ENCODE measurements at regions not wholly inside any gene's neighbourhood (a gene's known extent, or its start where the extent isn't known, plus 50 kb on each side); places are given as distances from the start of the nearest gene placed in this dataset.
A peak's percentile ranks its signal among the peaks of the same experiment; 100 is the strongest.

DNA sequence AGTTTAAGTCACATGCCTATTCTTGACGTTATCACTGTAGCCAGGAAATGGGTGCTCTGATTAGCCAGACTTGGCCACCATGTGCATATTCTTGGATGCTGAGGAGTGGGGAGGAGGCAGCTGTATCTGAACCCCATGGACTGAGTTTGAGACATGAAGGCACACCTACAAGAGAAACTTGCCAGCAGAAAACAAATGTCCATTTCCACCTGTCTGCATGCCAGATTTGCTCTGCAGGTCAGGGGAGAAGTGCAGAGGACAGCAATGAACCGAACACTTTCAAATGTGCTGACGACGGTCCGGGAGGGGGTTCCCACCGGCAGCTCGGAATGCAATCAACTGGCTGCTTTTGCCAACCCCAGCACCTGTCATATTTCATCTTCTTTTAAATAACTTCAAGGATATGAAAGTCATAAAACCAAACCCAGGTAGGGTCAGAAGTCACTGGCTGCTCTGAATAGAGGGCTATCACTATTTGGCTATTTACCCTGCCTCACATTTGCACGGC lies 287.8 kb upstream of the N4BP1 start:
- no peak for DNase-seq (ENCODE audit: low read depth)

- no peak for DNase-seq (ENCODE audit: low read depth)
Measured at GRCh38 chr16:48895142-48895541, 285.2 kb upstream of the N4BP1 start.

DNA sequence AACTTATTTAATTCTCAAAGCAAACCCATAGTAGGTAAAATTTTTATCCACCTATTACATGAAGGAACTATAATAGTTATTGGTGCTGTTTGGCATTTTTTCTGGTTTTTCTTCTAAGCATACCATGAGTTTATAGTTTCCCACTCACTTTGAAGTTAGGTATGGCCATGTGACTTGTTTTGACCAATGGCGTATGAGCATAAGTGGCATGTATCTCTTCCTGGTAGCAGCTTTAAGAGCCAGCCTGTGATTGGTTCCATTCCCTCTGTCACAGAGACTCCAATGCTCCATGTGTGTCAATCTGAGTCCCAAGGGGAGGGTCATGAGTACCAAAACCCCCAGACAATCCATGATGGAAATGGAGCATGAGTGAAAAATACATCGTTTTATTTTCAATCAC lies 282.9 kb upstream of the N4BP1 start:
- DNase-seq (ENCODE audit: low read depth), result no peak

DNA sequence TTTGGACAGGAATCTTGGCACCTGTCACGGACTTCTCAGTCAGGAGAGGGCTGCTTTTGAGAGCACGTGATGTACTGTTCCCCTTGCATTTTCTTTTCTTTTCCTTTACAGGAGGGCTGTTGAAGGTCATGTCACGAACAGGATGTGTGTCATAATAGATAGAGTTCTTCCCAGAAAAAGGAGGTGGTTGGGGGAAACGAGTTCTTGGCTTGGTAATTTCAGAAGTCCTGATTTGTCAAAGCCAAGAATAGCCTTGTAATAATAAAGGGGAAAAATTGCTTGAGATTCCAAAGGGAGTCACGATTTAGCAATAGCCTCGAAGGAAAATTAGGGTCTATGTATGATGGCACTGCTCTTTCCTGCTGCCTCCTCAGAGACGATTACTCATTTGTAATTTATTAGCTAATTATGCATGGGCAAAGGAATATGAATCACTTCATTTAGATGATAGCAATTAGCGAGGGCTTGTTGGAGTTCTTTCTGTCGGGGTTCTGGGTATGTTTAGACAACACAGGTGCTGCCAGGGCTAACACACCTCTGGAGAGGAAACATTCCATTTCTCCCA lies 277.7 kb upstream of the N4BP1 start:
- peak; percentile 68 for DNase-seq (ENCODE audit: low read depth)

DNA sequence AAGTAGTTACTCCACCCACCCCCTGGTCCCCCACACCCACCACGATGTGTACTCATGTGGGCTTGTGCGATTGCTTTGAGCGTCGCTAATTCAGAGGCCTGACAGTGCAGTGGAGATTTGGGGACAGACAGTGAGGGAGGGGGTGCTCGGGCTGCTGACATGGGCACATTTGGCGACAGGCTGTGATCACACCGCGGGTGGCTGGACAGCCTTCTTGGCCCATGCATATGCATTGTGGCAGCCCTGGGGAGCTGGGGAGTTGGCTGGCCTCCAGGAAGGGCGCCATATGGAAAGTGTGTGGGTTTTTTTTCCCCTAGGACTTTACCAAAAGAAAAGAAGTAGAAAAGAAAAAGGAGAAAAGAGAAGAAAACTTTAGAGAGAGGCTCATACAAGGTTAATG lies 275.5 kb upstream of the N4BP1 start:
- DNase-seq (ENCODE audit: low read depth), result no peak

GRCh38 chr16:48881272-48881671 lies 271.3 kb upstream of the N4BP1 start:
- DNase-seq (ENCODE audit: low read depth), result no peak

DNA sequence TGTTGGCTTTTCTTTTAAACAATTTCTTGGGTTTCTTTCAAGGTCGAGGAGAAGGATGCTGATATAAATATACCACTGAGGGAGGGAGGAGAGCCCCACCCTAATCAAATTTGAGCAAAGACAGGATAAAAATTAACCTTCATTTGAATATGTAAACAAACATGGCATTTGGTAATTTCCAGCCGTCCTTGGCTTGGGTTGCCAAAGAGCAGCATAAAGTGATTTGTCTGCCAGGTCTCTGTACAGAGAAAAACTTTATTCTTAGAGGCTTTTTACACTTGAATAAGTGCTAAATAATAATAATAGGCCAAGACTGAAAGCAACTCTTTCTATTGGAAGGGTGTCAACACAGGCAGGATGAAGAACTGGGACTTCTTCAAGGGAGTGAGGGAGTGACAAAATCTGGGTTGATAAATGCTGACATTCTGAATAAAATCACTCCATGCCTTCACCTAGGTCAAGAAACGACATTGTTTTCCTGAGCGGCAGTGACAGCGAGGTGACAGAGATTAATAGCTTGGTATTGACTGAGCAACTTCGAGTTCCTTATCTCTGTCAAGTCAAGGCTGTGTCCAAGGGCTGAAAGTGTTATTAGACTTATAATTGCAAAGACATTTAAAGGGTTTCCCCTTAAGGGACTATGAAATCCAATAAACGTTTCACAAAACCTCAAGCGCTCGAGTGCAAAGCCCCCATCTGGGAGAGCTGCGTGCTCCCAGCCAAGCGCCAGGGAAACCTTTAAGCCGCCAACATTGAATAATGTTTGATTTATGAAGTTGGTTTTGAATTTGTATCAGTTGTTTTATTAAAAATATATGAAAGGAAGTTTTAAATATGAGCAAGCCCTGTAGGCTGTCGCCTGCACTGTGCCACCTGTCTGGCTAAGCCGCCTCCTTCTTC lies 269.5 kb upstream of the N4BP1 start:
- no peak for DNase-seq (ENCODE audit: low read depth)

DNA sequence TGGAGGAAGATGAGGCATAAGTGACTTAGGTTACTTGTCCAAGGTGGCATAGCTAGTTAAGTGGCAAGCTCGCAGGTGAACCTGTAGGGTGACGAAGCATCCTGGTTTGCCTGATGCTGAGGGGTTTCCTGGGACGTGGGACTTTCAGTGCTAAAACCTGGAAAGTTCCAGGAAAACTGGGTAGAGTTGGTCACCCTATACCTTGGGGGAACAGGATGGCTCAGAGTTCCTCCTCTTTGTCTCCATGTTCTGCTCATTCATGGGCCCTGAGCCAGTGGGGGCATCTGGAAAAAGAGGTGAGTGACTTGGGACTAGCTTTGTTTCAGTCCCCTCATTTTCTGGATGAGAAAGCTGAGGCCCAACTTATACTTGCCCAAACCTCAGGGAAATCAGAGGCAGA lies 268.0 kb upstream of the N4BP1 start:
- no peak for DNase-seq (ENCODE audit: low read depth)

- peak; percentile 53 for DNase-seq (ENCODE audit: low read depth)
Measured at GRCh38 chr16:48870141-48870540, 260.2 kb upstream of the N4BP1 start.

DNA sequence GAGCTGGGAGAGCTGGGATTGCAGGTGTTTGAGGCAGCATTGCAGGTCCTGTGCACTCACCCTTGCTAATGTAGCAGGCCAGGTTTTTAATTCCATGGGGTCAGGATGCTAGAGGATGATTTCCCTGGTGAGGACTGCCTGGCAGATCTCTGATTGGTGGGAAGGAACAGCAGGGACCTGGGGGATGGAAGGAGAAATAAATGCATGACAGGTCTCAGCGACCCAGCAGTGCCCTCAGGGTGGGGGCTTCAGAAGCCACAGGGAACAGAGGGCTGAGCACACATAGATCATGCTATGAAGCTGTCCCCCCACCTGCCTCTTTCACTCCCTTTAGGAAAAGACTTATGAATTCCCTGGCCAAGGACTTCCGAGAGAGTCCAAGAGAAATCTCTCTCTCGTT lies 255.5 kb upstream of the N4BP1 start:
- DNase-seq (ENCODE audit: low read depth), result no peak

GRCh38 chr16:48864055-48864454 lies 254.1 kb upstream of the N4BP1 start:
- no peak for DNase-seq (ENCODE audit: low read depth)

- peak; percentile 96 for DNase-seq (ENCODE audit: low read depth)
Measured at GRCh38 chr16:48862087-48862532, 252.1 kb upstream of the N4BP1 start.

- peak; percentile 54 for DNase-seq (ENCODE audit: low read depth)
Measured at GRCh38 chr16:48860341-48860740, 250.4 kb upstream of the N4BP1 start.

DNA sequence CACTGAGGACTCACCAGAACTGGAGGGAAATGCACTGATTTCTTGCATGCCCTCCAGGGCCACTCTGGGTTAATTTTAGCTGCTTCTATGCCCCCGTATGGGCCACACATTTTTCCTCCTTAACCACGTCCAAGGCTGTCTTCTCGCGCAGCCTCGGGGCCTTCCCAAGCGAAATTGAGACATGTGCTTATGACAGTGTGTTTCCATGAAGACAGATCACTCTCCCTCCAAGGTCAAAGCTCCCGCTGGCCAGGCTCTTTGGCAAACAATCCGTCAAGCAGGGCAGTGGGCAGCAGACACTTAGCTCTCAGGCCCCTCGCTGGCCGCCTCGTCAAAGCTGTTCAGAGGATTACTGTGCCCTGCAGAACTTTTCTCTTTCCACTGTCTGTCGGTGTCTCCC lies 243.0 kb upstream of the N4BP1 start:
- DNase-seq (ENCODE audit: low read depth), result no peak

DNA sequence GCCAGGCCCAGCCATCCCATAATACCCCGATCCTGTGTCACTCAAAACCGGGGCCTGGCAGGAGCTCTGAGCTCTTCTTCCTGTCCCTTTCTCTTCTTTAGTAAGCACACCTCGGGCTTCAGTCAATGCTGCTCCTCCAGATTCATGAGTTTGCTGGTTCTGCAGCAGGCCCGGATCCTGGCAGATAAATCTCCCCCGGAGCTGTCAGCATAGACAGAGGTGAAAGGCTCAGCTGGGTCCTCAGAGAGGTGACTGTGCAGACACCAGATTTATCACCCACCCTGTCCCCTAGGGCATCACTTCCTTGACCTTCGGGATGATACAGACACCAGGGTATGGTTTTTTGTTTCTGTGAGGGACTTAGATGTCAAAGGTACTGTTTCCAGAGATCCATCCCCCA lies 242.5 kb upstream of the N4BP1 start:
- no peak for DNase-seq (ENCODE audit: low read depth)

DNA sequence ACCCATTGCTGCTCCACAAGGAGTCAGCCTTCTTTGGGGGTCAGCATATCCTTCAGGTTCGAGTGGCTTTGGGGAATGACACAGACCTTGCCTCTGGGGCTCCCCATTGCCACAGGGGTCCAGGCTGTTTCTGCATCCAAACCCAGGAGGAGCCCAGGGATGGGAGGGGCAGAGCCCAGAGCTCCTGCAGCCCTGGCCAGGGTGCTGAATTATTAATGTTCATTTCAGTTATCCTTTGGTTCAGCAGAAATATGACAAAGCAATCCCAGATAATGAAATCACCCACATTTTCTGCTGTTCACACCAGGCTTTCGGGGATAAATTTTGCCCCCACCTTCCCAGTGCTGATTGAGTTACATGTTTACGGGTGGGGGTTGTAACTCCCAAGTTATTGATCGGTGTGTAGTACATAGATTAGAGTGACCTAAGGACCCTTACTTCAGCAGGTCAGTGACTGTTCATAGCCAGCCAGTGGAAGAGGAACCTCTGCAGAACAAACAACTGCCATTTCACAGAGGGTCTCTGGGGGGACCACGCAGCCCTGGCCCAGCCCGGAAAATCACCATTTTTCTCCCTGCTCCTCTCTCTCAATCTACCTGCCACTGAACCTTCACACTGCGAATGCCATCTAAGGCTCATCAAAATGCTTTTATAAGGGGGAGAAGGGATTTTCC lies 240.3 kb upstream of the N4BP1 start:
- DNase-seq (ENCODE audit: low read depth), result no peak

GRCh38 chr16:48846277-48846676 lies 236.3 kb upstream of the N4BP1 start:
- DNase-seq (ENCODE audit: low read depth), result no peak

- no peak for DNase-seq (ENCODE audit: low read depth)
Measured at GRCh38 chr16:48845261-48845660, 235.3 kb upstream of the N4BP1 start.

DNA sequence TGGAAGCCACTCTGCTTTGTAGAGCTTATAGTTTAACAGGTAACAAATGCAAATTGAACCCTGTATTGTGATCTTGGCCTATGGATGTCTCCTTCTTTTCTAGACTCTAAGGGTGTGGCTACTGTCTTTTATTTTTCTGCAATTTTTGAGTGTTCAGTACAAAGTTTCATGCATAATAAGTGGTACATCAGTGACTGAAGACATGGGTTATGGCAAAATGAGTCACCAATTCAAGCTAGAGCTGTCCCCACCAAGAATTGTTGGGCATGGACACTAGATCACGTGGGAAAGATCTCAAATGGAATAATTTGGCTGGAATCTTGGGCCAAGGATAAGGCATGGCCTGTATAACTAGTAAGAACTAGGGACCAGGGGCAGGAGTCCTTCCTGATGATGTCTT lies 228.4 kb upstream of the N4BP1 start:
- DNase-seq (ENCODE audit: low read depth), result no peak

- DNase-seq (ENCODE audit: low read depth), result no peak
Measured at GRCh38 chr16:48836636-48837035, 226.7 kb upstream of the N4BP1 start.

DNA sequence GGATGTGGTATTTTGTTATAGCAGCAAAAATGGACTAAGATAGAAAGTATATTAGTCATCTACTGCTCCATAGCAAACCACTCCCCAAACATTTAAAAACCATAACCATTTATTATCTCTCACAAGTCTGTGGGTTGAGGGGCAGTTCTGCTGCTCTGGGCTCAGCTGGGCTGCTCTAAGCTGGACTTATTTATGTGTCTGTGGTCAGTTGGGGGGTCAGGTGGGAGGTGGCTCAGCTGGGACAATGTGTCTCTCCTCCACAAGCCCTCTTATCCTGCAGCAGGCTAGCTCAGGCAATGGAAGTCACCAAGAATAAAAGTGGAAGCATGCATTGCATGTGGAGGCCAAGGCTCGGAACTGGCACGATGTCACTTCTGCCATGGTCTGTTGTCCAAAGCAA lies 226.1 kb upstream of the N4BP1 start:
- DNase-seq (ENCODE audit: low read depth), result peak; percentile 11

- DNase-seq (ENCODE audit: low read depth), result peak; percentile 15
Measured at GRCh38 chr16:48834576-48834975, 224.6 kb upstream of the N4BP1 start.

DNA sequence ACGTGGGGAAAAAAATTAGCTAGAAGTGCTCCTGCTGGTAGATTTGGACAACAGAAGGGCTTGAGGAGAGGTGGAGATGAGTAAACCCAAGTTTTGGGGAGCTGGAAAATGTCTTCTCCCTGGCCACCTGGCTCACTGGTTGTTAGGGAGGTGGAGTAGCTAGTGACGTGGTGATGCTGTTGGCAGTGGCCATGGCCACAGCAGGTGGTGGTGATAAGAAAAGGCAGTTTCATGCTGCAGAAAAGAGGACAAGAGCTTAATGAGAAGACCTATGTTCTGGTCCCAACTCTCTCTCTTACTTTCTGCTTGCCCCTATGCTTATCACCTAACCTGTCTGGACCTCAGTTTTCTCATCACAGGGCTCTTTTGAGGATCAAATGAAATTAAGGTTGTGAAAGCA lies 223.5 kb upstream of the N4BP1 start:
- no peak for DNase-seq (ENCODE audit: low read depth)
